ENCODE measurements at regions not wholly inside any gene's neighbourhood (a gene's known extent, or its start where the extent isn't known, plus 50 kb on each side); places are given as distances from the start of the nearest gene placed in this dataset.

DNA sequence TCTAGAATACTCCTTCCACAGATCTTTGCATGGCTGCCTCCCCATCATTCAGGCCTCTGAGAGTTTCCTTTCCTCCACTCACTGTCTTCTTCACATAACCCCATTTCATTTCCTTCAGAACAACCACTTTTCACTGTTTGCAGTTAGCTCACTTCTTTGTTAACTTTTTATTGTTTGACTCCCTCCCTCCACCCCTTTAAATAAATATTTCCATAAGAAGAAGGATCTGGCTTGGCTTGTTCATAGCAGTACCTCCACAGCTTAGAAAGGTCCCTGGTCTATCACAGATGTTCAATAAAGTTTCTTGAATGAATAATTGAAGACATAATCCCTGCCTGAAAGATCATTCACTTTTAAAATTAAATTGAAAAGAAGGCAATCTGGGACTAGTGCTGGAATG lies 661.6 kb downstream of the ACTL7B start:
- TF ChIP-seq, protein P1, sequence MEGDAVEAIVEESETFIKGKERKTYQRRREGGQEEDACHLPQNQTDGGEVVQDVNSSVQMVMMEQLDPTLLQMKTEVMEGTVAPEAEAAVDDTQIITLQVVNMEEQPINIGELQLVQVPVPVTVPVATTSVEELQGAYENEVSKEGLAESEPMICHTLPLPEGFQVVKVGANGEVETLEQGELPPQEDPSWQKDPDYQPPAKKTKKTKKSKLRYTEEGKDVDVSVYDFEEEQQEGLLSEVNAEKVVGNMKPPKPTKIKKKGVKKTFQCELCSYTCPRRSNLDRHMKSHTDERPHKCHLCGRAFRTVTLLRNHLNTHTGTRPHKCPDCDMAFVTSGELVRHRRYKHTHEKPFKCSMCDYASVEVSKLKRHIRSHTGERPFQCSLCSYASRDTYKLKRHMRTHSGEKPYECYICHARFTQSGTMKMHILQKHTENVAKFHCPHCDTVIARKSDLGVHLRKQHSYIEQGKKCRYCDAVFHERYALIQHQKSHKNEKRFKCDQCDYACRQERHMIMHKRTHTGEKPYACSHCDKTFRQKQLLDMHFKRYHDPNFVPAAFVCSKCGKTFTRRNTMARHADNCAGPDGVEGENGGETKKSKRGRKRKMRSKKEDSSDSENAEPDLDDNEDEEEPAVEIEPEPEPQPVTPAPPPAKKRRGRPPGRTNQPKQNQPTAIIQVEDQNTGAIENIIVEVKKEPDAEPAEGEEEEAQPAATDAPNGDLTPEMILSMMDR (IDR thresholded peaks at IDR 0.05), result no peak
- TF ChIP-seq POLR2A (IDR thresholded peaks at IDR 0.05), result no peak

All from right lobe of liver (tissue), 4 donors.